ENCODE measurements at regions not wholly inside any gene's neighbourhood (a gene's known extent, or its start where the extent isn't known, plus 50 kb on each side); places are given as distances from the start of the nearest gene placed in this dataset.

DNA sequence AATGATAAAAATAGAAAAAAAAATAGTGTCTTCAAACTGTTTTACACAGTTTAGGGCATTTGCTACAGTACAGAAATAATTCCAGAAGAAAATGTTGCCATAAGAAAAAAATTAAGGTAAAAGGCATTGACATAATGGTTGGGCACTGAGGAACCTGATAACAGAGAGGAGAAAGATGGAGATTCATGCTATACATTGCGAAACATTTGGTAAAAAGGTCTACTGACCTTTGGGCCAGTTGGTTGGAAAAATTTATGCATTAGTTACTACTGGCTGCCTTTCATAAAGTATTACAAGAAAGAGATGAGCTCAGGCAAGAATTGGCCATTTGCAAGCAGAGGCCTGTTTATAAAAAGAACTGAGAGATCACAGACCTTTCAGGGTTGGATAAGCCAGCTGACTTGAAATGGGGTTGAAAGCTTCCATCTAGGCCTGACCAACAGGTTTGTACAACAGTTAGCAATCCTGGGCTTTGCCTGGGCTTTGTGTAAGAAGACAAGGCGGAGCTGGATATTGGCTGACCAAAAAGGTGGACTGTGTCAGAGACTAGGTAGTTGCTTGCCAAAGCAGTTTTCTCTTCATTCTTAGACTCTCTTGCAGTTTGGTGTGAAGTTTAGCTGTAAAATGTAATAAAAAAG, 166.6 kb upstream of the MCTP2 start:
- no peak overlapping the region for H2BK5ac ChIP-seq (ENCODE audit: low read depth, low read length, poor library complexity, severe bottlenecking)
- H3K4me1 ChIP-seq (ENCODE audit: control insufficient read depth, insufficient read depth, low read depth, low read length), result no peaks in the 10 kb centered on the region
- peak overlapping the region in 1 of 2 experiments; percentile 49 for H3K18ac ChIP-seq (ENCODE audit: low read depth in 1 of 2, low read length in 2 of 2)
- no peaks in the 10 kb centered on the region for H3K27me3 ChIP-seq (ENCODE audit: control insufficient read depth in 1 of 2, insufficient read depth in 1 of 2, low read length in 2 of 2)
- no peak overlapping the region for H2AK5ac ChIP-seq (ENCODE audit: low read length, severe bottlenecking)
- H3K9ac ChIP-seq (ENCODE audit: low read length), result no peak overlapping the region
- H2AFZ ChIP-seq (ENCODE audit: low read depth, low read length), result no peak overlapping the region
- H3K14ac ChIP-seq (ENCODE audit: low read length in 2 of 2), result no peak overlapping the region
- no peak overlapping the region for H4K8ac ChIP-seq (ENCODE audit: low read length)
- H2BK15ac ChIP-seq (ENCODE audit: low read depth, poor library complexity, severe bottlenecking), result no peak overlapping the region
- no peak overlapping the region for H3K4me3 ChIP-seq (ENCODE audit: insufficient read depth in 1 of 2, low read depth in 1 of 2, low read length in 2 of 2)
- no peaks in the 10 kb centered on the region for H3K79me1 ChIP-seq (replicated peaks; ENCODE audit: low read length, poor library complexity, severe bottlenecking)
- H3K27ac ChIP-seq (ENCODE audit: low read length, poor library complexity, severe bottlenecking), result no peak overlapping the region
- 83% methylated on average over 2 of the region's 2 CpGs for WGBS
- DNase-seq, result no peak
- H2BK120ac ChIP-seq (ENCODE audit: low read depth, low read length), result no peak overlapping the region
- no peak overlapping the region for H3K4ac ChIP-seq (ENCODE audit: low read depth in 1 of 2, low read length in 2 of 2)
- no peak overlapping the region for H4K91ac ChIP-seq (ENCODE audit: low read length)
- H2BK12ac ChIP-seq (ENCODE audit: low read length in 2 of 2), result no peak overlapping the region
- H3K4me2 ChIP-seq (ENCODE audit: low read length, poor library complexity, severe bottlenecking), result no peak overlapping the region
- peaks cover 4% of the 10 kb centered on the region for H3K9me3 ChIP-seq (ENCODE audit: control insufficient read depth, low read length)
- H3K36me3 ChIP-seq (ENCODE audit: control insufficient read depth in 1 of 2, insufficient read depth in 2 of 2, low read depth in 1 of 2, low read length in 2 of 2), result no peaks in the 10 kb centered on the region
- H3K23ac ChIP-seq (ENCODE audit: low read length in 2 of 2), result no peak overlapping the region

DNA sequence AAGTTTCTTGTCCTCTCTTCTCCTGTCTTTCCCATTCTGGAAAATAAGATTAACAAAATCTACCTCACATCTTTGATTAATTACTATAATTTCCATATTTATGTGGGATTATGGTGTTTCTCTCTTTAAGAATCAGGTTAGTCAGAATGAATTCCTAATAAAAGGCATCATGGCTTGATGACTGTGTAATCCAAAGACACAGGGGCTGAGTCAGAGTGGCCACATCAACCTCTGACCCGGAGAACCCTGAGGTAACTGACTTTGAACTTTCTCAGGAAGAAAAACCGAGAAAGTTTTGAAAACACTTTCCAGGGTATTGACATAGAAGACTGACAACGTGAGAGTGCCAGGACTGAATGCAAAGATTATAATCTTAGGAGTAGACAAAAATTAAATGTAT, 170.3 kb upstream of the MCTP2 start:
- no peak overlapping the region for H3K9ac ChIP-seq (ENCODE audit: low read length)
- no peak overlapping the region for H2AFZ ChIP-seq (ENCODE audit: low read depth, low read length)
- DNase-seq, result no peak
- H2BK120ac ChIP-seq (ENCODE audit: low read depth, low read length), result no peak overlapping the region
- H3K18ac ChIP-seq (ENCODE audit: low read depth in 1 of 2, low read length in 2 of 2), result no peak overlapping the region
- no peak overlapping the region for H3K14ac ChIP-seq (ENCODE audit: low read length in 2 of 2)
- H4K91ac ChIP-seq (ENCODE audit: low read length), result no peak overlapping the region
- H3K27ac ChIP-seq (ENCODE audit: low read length, poor library complexity, severe bottlenecking), result no peak overlapping the region
- no peak overlapping the region for H2BK5ac ChIP-seq (ENCODE audit: low read depth, low read length, poor library complexity, severe bottlenecking)
- WGBS, result 45% methylated on average over 2 of the region's 3 CpGs
- H4K8ac ChIP-seq (ENCODE audit: low read length), result no peak overlapping the region
- H2BK15ac ChIP-seq (ENCODE audit: low read depth, poor library complexity, severe bottlenecking), result no peak overlapping the region
- H3K36me3 ChIP-seq (ENCODE audit: control insufficient read depth in 1 of 2, insufficient read depth in 2 of 2, low read depth in 1 of 2, low read length in 2 of 2), result no peaks in the 10 kb centered on the region
- no peaks in the 10 kb centered on the region for H3K9me3 ChIP-seq (ENCODE audit: control insufficient read depth, low read length)
- H3K4ac ChIP-seq (ENCODE audit: low read depth in 1 of 2, low read length in 2 of 2), result no peak overlapping the region
- H3K27me3 ChIP-seq (ENCODE audit: control insufficient read depth in 1 of 2, insufficient read depth in 1 of 2, low read length in 2 of 2), result no peaks in the 10 kb centered on the region
- no peak overlapping the region for H3K23ac ChIP-seq (ENCODE audit: low read length in 2 of 2)
- no peaks in the 10 kb centered on the region for H3K79me1 ChIP-seq (replicated peaks; ENCODE audit: low read length, poor library complexity, severe bottlenecking)
- no peak overlapping the region for H3K4me2 ChIP-seq (ENCODE audit: low read length, poor library complexity, severe bottlenecking)
- no peaks in the 10 kb centered on the region for H3K4me1 ChIP-seq (ENCODE audit: control insufficient read depth, insufficient read depth, low read depth, low read length)
- no peak overlapping the region for H2AK5ac ChIP-seq (ENCODE audit: low read length, severe bottlenecking)
- H2BK12ac ChIP-seq (ENCODE audit: low read length in 2 of 2), result no peak overlapping the region
- no peak overlapping the region for H3K4me3 ChIP-seq (ENCODE audit: insufficient read depth in 1 of 2, low read depth in 1 of 2, low read length in 2 of 2)

DNA sequence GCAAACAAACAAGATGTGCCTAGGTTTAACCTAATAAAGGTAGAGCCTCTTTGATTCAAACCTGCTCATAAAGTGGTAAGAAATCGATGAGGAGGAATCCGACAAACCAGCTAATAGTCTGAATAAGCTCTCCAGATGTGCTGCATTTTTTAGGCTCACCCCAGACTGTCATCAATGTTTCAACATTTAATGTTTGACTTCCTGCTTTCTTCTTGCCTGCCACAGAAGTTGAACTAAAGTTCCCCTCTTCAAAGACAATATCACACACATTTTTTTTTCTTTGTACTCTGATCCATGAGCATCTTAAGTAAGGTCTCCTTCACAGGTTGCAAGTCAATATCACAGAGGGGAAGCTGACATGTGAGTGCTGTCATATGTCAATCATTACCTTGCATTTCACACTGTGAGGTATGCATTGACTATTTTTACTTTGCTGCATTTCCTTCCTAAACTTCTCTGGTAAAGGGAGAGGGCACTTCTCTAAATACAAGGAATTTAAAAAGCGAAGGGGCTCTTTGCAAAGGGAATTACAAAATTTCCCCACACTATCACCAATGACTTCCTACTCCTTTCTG, 172.3 kb upstream of the MCTP2 start:
- Histone ChIP-seq H3K4ac (ENCODE audit: low read depth in 1 of 2, low read length in 2 of 2) (no peak overlapping the region), H3K79me1 (replicated peaks; ENCODE audit: low read length, poor library complexity, severe bottlenecking) (no peaks in the 10 kb centered on the region), H3K9me3 (ENCODE audit: control insufficient read depth, low read length) (no peaks in the 10 kb centered on the region), H3K18ac (ENCODE audit: low read depth in 1 of 2, low read length in 2 of 2) (no peak overlapping the region), H3K14ac (ENCODE audit: low read length in 2 of 2) (no peak overlapping the region), H2BK120ac (ENCODE audit: low read depth, low read length) (no peak overlapping the region), H2AK5ac (ENCODE audit: low read length, severe bottlenecking) (no peak overlapping the region), H2BK12ac (ENCODE audit: low read length in 2 of 2) (no peak overlapping the region), H3K4me1 (ENCODE audit: control insufficient read depth, insufficient read depth, low read depth, low read length) (no peaks in the 10 kb centered on the region), H3K4me2 (ENCODE audit: low read length, poor library complexity, severe bottlenecking) (no peak overlapping the region), H2BK15ac (ENCODE audit: low read depth, poor library complexity, severe bottlenecking) (no peak overlapping the region), H2BK5ac (ENCODE audit: low read depth, low read length, poor library complexity, severe bottlenecking) (no peak overlapping the region), H4K91ac (ENCODE audit: low read length) (no peak overlapping the region), H3K27ac (ENCODE audit: low read length, poor library complexity, severe bottlenecking) (no peak overlapping the region), H3K23ac (ENCODE audit: low read length in 2 of 2) (no peak overlapping the region), H3K4me3 (ENCODE audit: insufficient read depth in 1 of 2, low read depth in 1 of 2, low read length in 2 of 2) (no peak overlapping the region), H3K27me3 (ENCODE audit: control insufficient read depth in 1 of 2, insufficient read depth in 1 of 2, low read length in 2 of 2) (no peaks in the 10 kb centered on the region), H4K8ac (ENCODE audit: low read length) (no peak overlapping the region), H2AFZ (ENCODE audit: low read depth, low read length) (no peak overlapping the region), H3K9ac (ENCODE audit: low read length) (no peak overlapping the region), H3K36me3 (ENCODE audit: control insufficient read depth in 1 of 2, insufficient read depth in 2 of 2, low read depth in 1 of 2, low read length in 2 of 2) (no peaks in the 10 kb centered on the region)
- WGBS, result 76% methylated on average over 3 of the region's 3 CpGs
- no peak for DNase-seq

DNA sequence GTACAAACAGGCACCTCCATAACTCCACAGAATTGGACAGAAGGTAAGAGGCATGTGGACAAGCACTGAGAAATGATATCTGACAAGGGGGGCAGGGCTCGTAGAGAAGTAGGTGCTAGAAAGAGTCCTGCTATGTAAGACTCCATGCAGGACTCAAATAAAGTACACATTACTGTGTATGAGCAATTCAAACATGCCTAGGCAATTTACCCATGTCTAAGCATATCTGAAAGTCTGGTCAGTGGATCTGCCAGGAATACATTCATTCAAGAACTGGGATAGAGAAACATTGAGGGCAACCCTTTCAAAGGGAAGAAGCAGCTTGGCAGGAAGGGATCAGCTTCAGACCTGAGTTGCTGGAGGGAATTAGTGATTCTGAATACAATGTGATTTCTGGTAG, 174.1 kb upstream of the MCTP2 start:
- no peak for DNase-seq
- Histone ChIP-seq H3K4me1 (ENCODE audit: control insufficient read depth, insufficient read depth, low read depth, low read length) (no peaks in the 10 kb centered on the region), H3K9ac (ENCODE audit: low read length) (no peak overlapping the region), H3K23ac (ENCODE audit: low read length in 2 of 2) (no peak overlapping the region), H3K9me3 (ENCODE audit: control insufficient read depth, low read length) (no peaks in the 10 kb centered on the region), H2AFZ (ENCODE audit: low read depth, low read length) (no peak overlapping the region), H4K8ac (ENCODE audit: low read length) (no peak overlapping the region), H3K79me1 (replicated peaks; ENCODE audit: low read length, poor library complexity, severe bottlenecking) (no peaks in the 10 kb centered on the region), H3K27ac (ENCODE audit: low read length, poor library complexity, severe bottlenecking) (no peak overlapping the region), H3K27me3 (ENCODE audit: control insufficient read depth in 1 of 2, insufficient read depth in 1 of 2, low read length in 2 of 2) (no peaks in the 10 kb centered on the region), H4K91ac (ENCODE audit: low read length) (no peak overlapping the region), H3K4ac (ENCODE audit: low read depth in 1 of 2, low read length in 2 of 2) (no peak overlapping the region), H3K18ac (ENCODE audit: low read depth in 1 of 2, low read length in 2 of 2) (no peak overlapping the region), H2BK120ac (ENCODE audit: low read depth, low read length) (no peak overlapping the region), H3K4me3 (ENCODE audit: insufficient read depth in 1 of 2, low read depth in 1 of 2, low read length in 2 of 2) (no peak overlapping the region), H2AK5ac (ENCODE audit: low read length, severe bottlenecking) (no peak overlapping the region), H2BK15ac (ENCODE audit: low read depth, poor library complexity, severe bottlenecking) (no peak overlapping the region), H3K14ac (ENCODE audit: low read length in 2 of 2) (no peak overlapping the region), H3K36me3 (ENCODE audit: control insufficient read depth in 1 of 2, insufficient read depth in 2 of 2, low read depth in 1 of 2, low read length in 2 of 2) (no peaks in the 10 kb centered on the region), H2BK12ac (ENCODE audit: low read length in 2 of 2) (peak overlapping the region in 1 of 2 experiments; percentile 75), H3K4me2 (ENCODE audit: low read length, poor library complexity, severe bottlenecking) (no peak overlapping the region), H2BK5ac (ENCODE audit: low read depth, low read length, poor library complexity, severe bottlenecking) (no peak overlapping the region)
- WGBS, result no CpG with 5 or more reads among the region's 1 CpG
